Activated T-cell treated with anti-CD3 and anti-CD28 coated beads, Interleukin-2, amount 50 U/mL, for 1 hour (primary cell): ENCODE measurements at regions not wholly inside any gene's neighbourhood (a gene's known extent, or its start where the extent isn't known, plus 50 kb on each side); places are given as distances from the start of the nearest gene placed in this dataset.
"Not testable (repeated sequence)": the region's sequence is repeated elsewhere in the genome, so short reads cannot be mapped to it uniquely, and the experiment has no call there.

Experiments used
- DNase-seq: peaks from one replicate; pipeline ENCODE4 v3.0.0-alpha.2; 2020

DNA sequence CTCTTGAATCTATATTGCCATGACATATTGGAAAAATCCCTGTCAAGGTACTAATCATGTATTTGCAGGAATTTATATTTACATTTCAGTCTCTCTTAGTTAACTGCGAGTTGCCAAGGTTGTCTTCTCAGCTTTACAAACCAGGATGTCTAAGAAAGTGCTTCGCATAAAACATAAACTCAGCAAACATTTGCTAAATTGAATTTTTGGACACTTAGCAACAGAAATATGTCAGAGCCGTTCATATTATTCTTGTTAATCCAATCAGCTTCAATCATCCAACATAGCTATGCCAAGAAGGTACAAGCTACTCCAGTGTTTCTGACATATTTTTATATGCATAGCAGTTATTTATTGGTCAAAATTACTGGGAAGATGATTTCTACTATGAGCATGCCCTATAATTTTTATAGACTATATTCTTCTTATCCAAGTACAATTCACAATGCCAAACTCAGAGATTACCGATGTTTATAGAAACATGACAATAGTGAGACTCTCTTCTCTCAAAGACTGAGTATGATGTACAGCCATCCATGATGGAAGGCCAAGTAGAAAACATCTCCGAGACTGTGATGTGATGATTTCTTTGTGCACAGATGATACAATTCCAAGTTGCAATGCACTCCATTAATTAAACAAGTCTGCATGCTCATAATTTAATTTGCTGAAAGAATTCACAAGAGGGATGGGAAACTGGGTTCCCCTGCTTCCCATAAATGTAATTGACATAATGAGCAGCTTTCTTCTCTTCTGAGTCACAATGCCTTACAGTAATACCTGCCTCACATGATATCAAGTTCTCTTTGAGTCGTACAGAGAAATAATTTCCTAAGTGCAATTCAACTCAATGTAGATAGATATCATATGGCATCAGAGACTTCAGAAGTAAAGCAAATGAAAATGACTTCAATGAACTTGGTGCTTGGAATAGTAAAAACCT is 776.3 kb downstream of the EFNB2 start:
- no peak for DNase-seq

DNA sequence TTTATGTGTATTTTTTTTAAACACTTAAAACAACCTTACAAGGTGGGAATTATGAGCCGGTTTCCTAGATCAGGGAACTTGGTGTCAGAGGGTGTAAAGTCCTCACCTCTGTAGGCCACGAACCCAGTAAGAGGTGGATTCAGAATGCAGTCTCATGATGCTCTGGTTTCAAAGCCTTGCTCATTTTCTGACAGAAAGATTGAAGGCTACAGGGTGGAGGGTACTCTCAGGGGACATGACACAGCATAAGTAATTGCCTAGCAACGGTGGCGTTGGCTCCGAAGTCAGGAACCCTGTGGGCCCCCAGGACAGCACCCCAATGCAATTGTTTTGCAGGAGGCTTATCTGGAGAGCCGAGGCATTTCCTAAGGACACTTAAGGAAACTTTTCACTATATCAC is 794.7 kb downstream of the EFNB2 start:
- DNase-seq = no peak

DNA sequence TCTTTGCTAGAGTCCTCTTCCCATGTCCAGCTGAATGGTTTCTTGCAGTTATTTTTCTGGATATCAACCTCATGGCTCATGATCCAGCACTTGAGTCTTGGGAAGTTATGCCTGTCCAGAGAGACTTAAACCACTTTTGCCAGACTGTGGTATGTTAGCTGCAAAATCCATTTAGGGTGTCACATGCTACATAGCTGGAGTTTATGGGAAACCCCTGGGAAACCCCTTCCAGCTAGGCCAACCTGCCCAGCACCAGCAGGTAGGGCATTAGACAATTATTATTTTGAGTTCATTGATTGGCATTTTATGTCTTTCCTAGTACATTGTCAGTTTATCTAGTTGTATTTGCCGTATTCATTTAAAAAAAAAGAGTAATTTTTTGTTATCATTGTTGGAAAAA is 797.8 kb downstream of the EFNB2 start:
- DNase-seq = no peak

GRCh38 chr13:105735281-105735680 is 800.2 kb downstream of the EFNB2 start:
- no peak for DNase-seq

GRCh38 chr13:105732806-105733529 is 802.5 kb downstream of the EFNB2 start:
- DNase-seq = no peak

DNA sequence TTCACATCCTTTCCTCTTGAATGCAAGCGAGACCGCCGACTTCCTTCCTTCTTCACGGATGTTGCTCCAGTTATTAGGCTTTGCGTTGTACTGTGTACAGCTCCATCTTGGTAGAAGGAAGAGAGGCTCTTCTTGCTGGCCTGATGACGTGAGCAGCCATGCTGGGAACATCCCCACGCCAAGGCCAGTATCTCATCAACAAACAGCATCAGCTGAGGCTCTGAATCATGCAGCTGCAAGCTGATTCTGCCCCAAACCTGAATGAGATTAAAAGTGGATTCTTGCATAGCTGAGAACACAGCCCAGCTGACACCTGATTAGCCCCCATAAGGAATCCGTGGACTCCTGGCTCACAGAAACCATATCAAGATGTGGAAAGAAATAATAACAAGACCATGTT is 809.6 kb downstream of the EFNB2 start:
- no peak for DNase-seq

DNA sequence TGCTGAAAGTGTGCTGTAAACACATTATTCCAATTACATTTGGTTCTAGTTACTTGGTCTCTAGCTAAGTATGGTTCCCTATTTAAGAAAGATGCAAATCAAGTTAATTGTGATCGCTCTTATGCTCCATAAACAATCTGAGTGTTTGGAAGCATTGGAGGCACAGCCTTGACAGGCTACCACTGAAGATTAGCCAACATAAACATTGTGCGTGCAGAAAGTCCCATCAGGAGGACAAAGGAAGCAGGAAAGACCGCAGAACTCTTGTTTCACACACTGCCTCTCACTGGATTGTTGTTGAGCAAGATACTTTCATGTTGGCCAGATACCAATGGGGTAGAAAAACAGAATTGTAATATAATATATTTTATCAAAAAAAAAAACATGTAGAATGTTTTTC is 814.4 kb downstream of the EFNB2 start:
- no peak for DNase-seq

DNA sequence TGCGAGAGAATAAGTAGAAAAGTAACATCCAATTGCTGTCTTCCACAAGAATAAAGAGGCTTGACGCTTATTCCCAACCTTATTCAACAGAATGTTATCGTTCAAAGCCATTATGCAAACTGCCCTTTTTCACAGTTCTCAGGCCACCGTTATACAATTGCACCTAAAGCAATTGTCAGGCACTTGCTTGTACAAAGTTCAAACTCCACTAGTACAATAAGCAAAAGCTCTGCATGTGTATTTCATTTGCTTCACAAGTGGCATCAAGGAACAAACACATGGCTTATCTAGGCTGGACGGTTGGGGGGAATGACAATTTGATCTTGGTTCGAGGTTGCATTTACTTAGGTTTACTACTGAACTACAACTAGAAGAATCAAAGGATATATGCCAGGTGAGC is 815.6 kb downstream of the EFNB2 start:
- DNase-seq = no peak

DNA sequence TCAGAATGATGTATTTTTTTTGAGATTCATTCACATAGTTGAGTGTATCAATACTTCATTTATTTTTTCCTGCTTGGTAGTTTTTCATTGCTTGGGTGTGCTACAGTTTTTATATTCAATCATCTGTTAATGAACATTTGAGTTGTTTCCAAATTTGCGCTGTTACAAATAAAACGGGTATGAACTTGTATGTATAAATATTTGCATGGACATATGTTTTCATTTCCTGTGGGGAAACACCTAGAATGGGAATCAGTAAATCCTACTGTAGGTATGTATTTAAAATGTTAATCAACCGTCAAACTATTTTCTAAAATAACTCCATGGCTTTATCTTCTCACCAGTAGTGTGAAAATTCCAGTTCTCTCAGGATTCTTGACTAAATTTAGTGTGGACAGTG is 826.3 kb downstream of the EFNB2 start:
- DNase-seq = no peak

DNA sequence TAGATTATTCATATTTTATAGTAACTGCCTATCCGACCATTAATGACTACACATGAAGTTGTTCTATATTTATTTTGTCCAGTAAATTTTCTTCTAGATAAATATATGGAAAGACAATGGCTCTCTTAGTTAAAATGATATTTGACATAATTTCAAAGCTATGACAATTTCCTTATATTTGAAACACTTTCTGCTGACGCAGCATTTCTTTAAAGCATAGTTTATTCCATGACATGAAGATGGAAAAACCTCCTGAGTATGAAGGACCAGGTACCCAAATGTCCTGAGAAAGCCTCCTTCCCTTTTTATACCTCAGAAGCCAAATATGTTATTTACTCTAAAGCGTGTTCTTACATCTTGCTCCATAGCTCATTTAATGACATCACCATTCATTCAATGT is 831.6 kb downstream of the EFNB2 start:
- DNase-seq = no peak

GRCh38 chr13:105702441-105702840 is 833.0 kb downstream of the EFNB2 start:
- no peak for DNase-seq

DNA sequence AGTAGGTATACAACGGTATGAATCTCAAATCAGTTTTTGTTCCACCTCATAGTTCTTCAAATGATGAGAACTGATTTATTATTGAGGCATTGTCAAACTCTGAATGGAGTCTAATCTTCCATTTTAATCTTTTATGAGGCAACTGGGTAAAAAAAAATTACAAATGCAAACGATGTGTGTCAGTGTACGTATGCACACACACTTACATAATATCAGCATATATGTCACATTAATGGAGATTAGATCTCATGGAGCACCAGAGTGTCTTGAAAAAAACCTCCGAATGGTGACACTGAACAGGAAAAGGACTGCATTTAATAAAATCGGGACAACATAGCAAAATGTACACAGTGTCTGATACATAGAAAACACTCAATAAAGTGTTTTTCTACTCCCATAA is 842.7 kb downstream of the EFNB2 start:
- DNase-seq = no peak

GRCh38 chr13:105684216-105684615 is 851.2 kb downstream of the EFNB2 start:
- no peak for DNase-seq

DNA sequence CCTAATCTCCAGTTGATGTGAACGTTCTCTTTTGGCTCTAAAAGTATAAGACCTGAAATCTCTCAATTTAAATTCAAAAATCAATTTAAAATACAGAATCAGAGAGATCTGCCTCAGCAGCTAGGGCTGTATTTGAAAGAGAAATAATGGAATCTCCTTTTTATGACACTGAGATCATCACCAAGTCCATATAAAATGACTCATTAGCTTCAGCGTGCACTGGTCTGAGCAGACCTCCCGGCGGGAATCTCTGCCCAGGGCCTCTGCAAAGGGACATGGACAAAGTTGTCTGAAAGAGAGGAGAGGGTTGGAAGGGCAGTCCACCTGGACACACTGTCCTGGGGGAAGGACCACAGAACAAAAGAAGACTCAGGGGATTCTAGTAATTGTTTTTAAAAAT is 855.6 kb downstream of the EFNB2 start:
- DNase-seq = no peak

GRCh38 chr13:105678072-105678471 is 857.4 kb downstream of the EFNB2 start:
- no peak for DNase-seq

DNA sequence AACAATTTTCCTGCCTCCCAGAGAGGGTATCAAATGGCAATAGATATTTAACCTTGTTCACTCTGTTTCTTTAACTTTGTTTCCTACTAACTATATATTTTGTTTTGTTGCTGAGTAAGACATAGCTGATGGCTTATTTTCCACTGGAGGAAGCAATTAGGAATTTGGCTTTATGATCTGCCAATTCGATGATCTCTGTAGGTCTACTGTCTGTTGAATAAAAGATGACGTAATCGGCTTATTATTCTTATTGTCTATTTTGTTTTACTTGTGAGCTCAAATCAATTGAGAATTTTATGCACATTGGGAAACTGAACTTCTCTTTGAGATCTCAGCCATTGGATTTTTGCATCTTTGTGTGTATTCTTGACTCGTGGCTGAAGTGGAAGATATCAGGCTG is 862.6 kb downstream of the EFNB2 start:
- DNase-seq = no peak

- DNase-seq = not testable (repeated sequence)
These were observed 864.3 kb downstream of the EFNB2 start for GRCh38 chr13:105671131-105671530.

GRCh38 chr13:105670179-105670990 is 865.1 kb downstream of the EFNB2 start:
- DNase-seq = no peak

DNA sequence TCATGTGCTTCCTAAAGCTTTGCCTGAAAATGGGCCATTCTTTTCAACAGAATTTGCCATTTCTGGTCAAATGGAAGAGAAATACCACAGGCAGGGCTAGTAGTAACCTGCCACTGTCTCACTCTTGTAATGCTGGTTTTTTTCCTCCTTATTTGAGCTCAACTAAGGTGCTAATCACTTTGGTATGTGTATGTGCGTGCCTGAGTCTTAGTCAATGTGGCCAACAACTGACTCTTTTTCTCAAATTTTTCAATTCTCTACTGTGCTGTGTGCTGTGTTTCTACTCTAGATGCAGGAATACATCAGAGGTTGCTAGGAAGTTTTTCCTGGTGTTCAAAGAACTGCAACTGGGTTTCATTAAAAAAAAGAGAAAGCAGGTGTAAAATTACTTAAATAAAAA is 870.2 kb downstream of the EFNB2 start:
- DNase-seq = no peak

- DNase-seq = no peak
These were observed 872.3 kb downstream of the EFNB2 start for GRCh38 chr13:105663182-105663581.

DNA sequence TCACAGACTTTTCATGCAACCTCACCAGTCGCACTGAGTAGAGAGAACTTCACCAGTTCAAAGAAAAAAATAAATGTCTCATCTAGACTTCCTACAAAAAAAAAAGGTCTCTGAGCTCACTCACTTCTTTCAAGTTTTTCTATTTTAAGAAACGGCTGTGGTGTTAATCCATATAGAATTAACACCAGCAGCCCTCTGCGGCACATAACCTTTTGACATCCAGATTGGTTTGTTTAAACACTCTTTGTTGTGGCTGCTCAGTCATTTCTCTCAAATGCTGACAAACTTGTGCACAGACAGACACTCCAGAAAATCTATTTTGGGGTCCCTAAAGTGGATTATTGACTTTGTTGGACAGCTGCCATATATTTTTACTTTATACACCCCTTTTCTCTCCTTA is 874.9 kb downstream of the EFNB2 start:
- no peak for DNase-seq

GRCh38 chr13:105658431-105658830 is 877.0 kb downstream of the EFNB2 start:
- DNase-seq = no peak

DNA sequence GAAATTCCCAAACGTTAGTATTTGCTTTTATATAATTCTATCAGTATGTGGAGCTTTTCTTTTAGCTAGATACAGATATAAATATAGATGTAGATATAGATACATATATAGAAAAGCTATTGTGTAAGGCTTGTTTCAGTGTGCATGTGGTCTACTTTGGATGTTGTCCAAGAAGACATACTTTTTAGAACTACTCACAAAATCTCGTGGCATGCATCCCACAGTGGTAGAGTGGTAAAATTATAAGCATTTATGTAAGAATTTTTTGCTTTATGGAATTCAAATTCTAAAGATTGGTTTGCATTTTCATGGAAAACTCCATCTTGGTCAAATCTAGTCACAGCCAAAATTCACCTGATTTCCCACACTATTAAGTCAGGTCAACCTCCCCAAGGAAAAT is 880.4 kb downstream of the EFNB2 start:
- DNase-seq = no peak
